Retina (tissue), 1 donor: ENCODE measurements at regions not wholly inside any gene's neighbourhood (a gene's known extent, or its start where the extent isn't known, plus 50 kb on each side); places are given as distances from the start of the nearest gene placed in this dataset.

Experiments
- DNase-seq: peaks from one replicate; pipeline ENCODE4 v3.0.0-alpha.2; 2016

DNA sequence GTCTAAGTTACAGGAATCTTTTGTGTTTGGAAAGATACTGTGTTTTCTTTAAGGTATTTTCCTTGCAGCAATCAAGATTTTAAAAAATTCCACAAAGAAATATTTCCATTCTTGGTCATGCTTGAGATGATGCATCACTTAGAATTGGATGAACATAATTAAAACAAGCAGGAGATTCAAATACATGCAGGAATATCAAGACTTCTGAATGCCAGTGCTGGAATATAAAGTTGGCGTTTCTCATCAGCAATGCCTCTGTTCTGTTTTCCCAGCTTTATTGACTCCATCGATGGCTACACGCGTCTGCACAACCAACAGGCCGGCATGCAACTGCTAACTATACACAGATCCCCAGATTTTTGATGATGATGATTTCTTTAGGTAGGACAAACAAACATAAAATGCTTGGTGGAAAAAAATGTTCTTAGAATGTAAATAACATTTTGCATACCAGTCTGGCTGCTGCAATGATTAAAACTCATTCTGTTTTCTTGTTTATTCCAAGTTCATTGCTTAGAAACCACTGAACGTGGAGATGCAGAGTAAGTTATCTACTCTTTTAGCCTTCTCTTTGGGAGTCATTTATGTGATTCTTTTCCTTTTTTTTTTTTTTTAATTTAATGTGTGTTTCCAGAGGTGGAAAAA is 91.3 kb upstream of the FAM171A1 start:
- DNase-seq = no peak

DNA sequence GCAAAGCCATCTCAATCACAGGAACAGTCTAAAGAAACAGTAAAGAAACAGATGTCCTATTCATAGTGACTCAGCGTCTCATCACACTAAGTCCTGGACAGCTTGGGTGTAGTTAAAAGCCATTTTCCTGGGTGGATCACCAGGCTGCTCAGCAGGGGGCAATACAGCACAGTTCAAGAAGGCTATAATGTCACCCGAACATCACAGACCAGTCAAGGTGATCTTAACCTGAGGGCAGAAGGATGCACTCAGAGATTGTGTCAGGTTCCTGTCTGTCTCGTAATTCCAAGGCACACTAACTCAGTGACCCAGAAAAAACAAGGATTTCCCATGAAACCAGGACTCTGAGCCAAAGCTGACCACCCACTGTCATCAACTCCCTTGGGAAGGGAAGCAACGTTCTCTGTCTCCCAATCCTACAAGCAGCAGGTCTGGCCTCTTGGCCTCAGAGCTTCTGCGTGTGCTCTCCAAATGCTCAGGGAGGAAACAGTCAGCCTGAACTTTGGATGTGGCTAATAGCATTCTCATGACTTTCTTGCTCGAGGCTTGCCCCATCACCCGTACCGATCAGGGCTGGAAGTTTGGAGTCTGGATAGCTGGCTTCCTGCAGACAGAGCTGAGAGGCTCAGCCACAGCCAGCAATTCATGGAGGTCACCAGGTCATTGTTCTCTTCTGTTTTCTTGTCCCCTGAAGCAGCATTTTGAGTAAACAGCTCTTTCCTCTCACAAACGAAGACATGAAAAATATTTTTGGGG is 90.4 kb upstream of the FAM171A1 start:
- no peak for DNase-seq

DNA sequence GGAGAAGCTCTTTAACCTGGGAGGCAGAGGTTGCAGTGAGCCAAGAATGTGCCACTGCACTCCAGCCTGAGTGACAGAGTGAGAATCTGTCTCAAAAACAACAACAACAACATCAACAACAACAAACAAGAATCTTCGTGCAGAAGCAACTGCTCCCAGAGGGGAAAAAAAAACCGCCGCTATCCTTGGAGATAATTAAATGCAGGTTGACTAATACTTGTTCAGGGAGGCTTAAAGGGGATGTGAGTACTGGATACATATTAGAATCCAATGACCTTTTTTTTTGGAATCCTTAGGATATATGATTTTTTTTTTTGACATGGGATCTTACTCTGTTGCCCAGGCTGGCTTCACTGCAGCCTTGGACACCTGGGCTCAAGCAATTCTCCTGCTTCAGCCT is 89.6 kb upstream of the FAM171A1 start:
- DNase-seq = no peak

DNA sequence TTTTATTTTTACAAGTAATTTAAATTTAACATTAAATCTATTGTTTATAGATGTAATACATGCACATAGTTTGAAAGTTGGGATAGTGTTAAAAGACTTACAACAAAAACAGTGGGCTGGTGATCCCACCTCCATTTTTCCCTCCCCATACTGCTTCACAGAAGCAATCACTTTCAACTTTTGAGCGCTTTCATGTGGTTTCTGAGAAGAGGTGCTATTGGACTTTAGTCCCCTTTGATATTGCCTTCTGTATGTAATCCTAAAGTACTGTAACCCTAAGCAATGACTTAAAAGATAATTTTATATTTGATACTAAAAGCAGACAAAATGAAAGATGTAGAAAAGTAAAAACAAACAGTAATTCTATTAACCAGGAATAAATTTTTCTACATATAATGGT is 88.1 kb upstream of the FAM171A1 start:
- DNase-seq = no peak

DNA sequence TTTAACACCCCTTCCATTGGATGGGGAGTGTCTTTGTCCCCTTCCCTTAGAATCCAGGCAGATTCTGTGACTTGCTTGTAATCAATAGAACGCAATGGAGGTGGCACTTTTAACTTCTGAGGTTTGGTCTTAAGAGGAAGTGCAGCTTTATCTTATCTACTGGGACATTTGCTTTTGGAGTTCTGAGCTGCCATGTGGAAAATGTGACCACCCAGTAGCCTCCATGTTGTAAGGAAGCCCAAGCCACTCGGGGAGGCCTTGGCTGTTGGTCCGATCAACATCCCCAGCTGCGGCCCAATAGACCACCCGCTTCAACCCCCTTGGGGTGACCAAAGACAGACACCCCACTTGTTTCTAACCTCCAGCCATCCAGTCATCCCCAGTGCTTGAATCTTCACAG is 86.3 kb upstream of the FAM171A1 start:
- no peak for DNase-seq

DNA sequence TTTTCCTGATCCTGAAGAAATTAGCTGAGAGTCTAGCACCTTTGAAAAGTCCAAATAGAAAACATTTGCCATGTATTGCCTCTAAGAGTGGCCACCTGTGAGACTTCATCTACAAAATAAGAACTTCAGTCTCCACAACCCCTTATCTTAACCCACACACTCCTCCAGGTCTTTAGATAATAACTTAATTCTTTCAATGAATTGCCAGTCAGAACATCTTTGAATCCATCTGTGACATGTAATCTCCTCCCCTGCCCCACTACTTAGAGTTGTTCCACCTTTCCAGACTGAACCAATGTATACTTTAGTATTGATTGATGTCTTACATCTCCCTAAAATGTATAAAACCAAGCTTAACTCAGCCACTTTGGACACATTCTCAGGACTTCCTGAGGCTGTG is 84.4 kb upstream of the FAM171A1 start:
- DNase-seq = no peak

DNA sequence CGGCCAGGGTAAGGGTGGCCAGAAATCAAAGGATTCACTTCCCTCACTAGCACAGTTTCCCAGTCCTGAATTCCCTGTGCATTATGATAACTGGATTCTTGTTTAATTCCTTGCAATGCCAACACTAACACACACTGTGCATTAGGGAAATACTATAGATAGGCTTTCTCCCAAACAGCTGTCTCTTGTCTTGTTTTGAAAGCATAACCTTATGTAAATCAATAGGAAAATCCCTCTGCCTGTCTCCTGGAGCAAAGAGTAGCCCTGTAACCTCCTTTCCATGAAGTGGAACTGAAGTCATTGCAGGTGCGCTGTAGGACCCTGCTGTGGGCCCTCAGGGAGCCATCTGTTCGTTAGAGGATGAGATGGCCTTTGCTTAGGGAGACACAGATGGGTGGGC is 82.8 kb upstream of the FAM171A1 start:
- no peak for DNase-seq

DNA sequence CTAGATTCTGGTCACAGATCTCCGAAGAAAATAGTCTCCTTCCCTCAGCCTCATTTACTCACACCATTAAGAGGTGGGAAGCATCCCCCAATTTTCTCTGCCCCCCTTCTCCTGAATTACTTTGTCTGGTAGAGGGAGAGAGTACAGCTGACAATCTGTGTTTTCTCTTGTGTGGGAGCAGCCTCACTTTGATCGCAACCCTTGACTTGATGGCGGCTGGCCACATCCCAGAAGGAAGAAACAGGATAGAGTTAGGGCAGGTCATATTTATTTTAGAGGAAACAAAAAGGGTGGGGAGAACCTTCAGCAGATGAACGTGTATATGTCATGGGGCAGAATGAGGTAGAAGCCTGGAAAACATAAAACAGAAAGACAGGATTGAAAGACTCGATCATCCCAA is 82.4 kb upstream of the FAM171A1 start:
- DNase-seq = no peak

DNA sequence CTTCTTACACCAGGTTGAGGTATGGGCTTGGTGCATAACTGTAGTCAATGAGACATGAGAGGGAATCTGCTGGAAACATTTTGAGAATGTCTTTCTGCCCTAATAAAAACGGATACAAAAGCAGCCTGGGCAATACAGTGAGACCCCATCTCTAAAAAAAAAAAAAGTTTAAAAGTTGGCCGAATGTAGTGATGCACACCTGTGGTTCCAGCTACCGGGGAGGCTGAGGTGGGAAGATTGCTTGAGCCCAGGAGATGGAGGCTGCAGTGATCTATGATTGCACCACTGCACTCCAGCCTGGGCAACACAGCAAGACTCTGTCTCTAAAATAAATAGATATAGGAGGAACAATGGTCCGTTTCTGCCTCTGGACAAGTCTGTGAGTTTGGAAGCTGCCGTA is 81.5 kb upstream of the FAM171A1 start:
- DNase-seq = no peak

DNA sequence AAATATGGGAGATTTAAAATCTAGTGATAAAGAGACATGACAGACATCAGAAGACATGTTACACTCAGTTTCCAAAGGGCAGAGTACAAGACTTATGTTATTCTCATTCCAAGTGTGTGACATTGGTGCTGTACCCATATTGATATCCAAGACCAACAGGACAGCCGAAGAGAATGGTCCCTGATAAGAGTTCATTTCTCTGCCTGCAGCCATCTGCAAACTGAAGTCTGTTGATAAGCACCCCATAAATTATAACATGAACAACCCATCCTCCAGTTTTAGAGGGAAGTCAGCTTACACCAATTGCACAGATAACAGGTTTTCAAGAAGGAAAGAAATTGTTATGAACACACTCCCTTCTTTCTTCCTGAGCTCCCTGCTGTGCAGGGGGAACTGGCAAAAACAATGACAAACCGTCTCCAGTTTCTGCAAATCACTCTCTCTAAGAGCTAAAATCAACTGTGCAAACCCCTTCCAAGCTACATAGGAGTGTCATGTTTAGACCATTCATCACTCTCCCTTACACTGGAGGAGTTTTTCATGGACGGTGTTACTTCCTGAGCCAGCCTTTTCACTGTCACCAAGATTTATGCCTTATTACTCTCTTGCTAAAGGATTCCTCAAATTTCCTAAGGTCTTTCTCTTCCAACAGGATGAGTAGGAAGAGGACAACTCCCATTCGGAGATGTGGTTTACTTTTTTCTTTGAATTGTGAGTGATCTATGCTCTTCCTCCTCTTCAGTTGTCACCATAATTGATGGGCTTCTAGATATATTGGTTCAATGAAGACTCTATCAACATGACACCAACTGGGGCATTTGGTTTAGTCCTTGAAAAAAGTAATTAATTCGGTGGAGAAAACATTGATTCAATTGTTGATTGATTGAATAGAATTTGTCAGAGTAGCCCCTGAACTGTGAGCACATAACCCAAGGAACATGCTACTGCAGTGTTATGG is 80.3 kb upstream of the FAM171A1 start:
- DNase-seq = no peak

DNA sequence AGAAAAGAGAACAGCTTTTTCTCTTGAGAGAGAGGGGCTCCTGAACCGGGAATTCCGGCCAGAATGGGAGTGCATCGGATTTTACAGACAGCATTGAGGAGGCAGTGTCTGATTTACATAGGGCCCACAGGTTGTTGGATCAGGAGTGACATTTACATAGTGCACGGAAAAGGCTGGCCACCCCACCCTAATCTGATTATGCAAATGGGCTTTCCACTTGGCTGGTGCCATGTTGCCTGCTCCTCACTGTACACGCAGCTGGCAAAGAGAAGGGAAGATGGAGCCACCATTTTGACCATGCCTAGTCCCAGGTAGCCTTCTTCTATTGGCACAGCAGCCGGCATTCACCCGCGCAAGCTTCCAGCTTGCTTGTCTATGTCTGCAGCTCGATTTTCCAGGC is 77.5 kb upstream of the FAM171A1 start:
- no peak for DNase-seq

DNA sequence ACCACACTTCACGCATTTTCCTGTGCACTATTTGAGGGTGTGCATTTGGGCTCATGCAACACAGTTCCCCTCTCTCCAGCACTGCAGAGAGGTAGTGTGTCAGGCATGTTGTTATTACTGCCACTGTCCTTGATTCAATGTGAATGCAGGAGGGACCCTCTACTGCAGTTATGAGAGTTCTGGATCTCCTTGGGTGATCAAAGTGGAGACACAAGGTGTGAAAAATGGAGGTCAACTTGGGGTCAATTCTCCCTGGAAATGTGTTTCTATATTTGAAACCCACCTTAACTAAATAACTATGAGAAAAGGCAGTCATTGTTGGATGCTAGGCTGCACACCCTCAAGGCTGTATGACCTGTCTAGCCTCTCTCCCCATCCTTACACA is 73.9 kb upstream of the FAM171A1 start:
- no peak for DNase-seq

DNA sequence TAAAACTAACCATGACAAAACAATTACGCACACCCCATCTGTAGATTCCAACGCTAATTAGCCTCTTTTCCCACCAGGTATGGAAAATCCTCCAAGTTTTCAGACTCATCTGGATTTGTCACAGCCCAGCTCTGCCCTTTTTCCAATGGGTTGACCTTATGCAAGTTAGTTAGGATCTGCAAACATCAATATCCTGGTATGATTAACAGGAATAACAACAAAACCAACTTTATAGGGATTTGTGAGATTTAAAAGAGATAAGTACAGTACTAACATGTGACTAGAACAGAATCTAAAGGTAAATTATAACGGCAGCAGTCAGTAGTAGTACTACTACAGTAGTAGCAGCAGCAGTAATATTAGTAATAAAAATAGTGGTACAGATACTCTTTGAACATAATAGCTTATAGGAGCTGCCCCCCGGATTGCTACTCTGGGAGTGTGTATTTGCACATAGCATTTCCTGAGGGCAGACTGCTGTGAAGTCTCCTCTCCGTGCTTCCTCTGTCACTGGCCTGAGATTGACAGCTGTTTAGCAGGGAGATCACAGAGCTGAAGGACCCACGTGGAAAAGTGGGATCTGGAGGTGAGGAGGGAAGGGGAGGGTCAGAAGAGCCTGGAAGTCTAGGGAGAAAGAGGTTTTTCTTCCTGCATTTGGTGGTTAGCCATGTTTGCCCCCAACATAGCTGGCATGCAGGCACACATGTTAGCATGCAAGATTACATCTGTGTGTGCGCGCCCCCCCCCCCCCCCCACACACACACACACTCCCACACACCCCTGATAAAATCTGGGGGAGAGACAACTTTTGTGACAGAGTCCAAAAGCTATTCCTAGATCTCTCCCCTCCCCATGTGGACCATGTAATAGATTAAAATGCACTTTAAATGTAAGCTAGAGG is 73.3 kb upstream of the FAM171A1 start:
- DNase-seq = no peak

DNA sequence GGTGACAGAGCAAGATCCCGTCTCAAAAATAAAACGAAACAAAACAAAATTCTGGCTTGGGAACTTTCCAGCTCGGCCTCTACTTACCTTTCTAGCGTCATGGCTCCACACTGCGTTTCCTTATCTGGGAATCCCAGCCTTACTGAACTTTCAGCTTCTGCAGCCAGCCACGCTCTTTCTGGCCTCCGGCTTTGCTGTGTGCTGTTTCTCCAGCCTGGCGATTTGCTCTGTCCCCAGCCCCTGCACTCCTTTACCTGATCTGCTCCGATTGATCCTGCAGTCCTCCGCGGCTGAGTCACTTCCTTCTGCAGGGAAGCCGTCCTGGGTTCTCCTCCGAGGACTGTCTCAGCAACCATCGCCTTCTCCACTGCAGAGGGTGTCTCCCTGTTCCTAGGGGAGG is 71.0 kb upstream of the FAM171A1 start:
- no peak for DNase-seq

DNA sequence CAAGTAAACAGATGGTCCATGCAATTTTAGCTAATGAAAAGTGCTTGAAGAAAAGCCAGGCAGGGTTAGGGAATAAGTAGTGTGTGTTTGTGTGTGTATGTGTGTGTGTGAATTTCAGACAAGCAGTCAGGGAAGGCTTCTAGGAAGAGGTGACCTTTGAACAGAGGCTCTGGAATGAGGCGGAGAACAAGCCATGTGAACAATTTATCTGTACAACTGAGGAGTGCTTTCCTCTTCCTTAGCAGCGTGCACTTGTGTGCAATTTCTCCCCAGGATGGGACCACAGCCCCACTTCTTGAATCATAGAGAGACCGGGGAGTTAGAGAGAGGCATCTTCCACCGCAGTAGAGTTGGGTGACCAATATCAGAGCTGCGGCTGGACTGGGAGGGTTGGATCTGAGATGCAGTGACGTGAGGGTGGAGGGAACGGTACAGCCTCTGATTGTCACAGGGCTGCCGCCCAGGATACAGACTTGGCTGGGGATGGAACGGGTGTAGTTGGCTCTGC is 69.2 kb upstream of the FAM171A1 start:
- DNase-seq = no peak

DNA sequence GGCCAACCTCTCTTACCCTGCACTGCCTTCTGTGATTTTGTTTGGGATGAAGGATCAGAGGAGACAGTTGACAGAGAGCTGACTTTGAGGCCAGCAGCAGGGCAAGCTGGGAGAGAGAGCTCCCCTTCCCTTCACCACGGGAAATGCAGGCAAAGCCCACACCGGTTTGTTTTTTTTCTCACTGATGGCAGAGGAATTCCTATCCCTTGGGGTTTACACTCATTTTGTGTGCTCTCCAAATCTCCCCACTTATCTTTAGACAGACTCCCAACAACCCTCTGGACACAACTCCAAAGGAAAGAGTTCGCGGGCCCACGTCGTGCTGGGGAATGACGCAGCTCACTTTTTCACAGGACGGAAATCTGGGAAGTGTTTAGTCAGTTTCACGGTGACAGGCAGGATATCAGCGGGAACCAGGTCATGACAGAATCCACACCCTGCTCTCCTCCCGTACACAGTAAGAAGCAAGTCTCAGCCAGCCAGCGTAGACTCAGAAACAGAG is 68.3 kb upstream of the FAM171A1 start:
- peak; percentile 58 for DNase-seq

DNA sequence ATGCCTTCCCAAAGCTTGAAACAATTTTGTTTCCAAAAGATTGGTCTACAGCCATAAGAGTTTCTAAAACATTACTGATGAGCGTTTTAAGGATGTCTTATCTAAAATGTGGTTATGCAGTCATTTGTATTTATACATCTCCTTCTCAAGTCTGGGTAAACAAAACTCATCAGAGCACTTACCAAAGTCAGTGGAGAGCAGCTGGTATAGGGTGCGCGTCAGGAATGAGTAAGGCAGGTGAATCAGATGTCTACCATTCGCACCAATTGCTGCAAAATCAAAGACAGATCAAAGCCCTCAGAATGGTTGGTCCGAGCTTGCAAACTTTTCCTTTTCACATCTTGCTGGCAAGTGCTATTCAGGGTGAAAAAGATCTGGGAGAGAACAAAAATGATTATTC is 65.6 kb upstream of the FAM171A1 start:
- no peak for DNase-seq

DNA sequence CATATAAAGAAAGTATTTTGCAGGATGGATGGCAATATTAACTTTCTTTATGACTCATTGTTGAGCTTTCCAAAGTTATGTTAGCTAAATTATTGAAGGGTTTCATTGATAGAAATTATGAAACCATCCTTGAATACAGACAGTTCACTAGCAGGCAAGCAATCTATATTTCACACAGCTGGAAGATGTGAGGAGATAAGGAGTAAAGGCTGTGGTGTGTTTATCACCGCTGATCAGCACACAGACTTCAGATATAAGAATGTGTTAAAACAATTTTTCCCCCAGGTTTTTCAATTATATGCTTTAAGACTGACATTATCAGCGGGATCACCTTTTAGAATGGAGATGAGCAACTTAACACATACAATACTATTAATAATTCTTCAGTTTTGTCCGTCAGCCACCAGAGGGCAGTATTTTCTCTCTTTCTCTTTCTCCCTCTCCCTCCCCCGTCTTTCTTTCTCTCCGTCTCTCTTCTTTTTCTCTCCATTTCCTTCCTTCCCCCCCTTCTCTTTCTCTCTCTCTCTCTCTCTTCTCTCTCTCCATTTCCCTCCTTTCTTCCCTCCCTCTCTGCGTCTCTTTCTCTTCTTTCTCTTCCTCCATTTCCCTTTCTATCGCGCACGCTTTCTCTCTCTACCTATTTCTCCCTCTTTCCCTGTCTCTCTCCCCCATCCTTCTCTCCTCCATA is 62.9 kb upstream of the FAM171A1 start:
- DNase-seq = peak; percentile 67

DNA sequence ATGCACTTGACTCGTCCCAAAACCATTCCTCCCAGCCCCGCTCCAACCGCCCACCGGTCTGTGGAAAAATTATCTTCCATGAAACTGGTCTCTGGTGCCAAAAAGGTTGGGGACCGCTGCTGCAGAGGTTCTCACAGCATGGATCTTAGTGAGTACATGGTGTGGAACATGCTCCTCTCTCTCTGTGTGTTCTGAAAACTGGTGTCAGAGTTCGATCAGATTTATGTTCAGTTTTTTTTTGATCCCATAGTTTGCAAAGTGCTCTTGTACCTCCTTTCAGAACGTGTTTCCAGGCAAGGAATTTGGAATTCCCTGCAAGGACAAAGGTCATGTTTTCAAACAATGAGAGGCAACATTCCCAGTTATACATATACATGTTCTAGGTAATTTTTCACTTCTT is 61.2 kb upstream of the FAM171A1 start:
- no peak for DNase-seq

DNA sequence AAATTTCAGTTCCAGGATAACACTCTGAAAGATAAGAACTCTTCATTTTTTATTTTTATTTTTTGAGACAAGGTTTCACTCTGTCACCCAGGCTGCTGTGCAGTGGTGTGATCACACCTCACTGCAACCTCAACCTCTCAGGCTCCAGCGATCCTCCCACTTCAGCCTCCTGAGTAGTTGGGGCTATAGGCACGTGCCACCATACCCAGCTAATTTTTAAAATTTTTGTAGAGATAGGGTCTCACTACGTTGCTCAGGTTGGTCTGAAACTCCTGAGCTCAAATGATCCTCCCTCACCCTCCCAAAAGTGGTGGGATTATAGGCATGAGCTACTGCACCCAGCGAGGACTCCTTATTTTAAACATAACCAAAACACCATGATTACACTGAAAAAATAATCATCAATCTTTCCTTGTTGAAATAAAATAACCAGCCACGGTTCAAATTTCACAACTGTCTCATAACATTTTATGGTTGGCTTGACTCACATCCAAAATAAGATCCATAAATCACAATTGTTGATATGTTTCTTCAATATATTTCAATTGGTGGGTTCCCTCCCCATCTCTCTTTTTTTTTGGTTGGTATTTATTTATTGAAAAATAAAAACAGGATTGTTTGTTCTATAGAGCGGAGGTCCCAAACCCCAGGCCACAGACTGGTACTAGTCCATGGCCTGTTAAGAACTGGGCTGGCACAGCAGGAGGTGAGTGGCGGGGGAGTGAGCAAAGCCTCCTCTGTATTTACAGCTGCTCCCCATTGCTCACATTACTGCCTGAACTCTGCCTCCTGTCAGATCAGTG is 60.1 kb upstream of the FAM171A1 start:
- no peak for DNase-seq

DNA sequence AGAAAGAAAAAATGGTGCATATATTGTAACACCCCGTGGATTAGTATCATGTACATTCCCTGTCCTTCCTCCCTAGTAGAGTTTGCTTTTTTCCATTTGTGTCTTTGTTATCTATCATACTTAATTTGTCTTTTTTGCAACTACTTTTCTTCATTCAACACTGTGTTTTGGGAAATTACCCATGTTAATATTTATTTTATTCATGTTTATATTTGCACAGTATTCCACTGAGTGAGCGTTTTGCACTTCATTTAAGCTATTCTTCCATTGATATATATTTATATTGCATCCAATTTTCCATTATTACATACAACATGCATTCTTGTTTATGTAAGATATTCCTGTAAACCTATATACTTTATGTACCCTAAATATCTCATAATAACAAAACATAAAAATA is 57.6 kb upstream of the FAM171A1 start:
- DNase-seq = no peak
